ENCODE measurements at regions not wholly inside any gene's neighbourhood (a gene's known extent, or its start where the extent isn't known, plus 50 kb on each side); places are given as distances from the start of the nearest gene placed in this dataset.

DNA sequence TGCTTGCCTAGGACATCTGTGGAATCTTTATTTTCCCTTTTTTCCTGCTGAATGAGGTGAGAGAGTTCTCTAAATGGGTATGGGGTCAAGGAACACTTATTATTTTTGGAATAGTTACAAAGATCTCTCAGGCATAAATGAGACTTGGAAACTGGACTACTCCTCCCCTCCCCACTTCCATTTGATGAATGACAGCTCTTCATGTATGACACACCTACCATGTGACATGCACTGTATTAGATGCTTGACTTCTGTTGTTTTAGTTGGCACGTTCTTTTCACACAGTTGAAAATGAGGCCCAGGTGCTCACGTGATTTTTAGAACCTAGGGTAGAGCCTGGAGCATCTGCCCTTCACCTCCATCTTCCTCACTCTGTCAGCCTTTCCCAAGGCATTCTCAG is 62.4 kb downstream of the VCPKMT start:
- Histone ChIP-seq H3K4me3 (no peak overlapping the region), H3K9me3 (no peaks in the 10 kb centered on the region), H3K27me3 (replicated peaks; ENCODE audit: insufficient read depth) (no peaks in the 10 kb centered on the region), H3K27ac (no peak overlapping the region), H3K36me3 (no peaks in the 10 kb centered on the region), H3K4me1 (ENCODE audit: control insufficient read depth in 1 of 2, low read depth in 2 of 2) (no peaks in the 10 kb centered on the region)
- DNase-seq (ENCODE audit: low spot score): no peak
- TF ChIP-seq, protein P1, sequence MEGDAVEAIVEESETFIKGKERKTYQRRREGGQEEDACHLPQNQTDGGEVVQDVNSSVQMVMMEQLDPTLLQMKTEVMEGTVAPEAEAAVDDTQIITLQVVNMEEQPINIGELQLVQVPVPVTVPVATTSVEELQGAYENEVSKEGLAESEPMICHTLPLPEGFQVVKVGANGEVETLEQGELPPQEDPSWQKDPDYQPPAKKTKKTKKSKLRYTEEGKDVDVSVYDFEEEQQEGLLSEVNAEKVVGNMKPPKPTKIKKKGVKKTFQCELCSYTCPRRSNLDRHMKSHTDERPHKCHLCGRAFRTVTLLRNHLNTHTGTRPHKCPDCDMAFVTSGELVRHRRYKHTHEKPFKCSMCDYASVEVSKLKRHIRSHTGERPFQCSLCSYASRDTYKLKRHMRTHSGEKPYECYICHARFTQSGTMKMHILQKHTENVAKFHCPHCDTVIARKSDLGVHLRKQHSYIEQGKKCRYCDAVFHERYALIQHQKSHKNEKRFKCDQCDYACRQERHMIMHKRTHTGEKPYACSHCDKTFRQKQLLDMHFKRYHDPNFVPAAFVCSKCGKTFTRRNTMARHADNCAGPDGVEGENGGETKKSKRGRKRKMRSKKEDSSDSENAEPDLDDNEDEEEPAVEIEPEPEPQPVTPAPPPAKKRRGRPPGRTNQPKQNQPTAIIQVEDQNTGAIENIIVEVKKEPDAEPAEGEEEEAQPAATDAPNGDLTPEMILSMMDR (IDR thresholded peaks at IDR 0.05): no peak
- no peak for ATAC-seq (ENCODE audit: insufficient number of reproducible peaks, low FRiP score, low read depth)

DNA sequence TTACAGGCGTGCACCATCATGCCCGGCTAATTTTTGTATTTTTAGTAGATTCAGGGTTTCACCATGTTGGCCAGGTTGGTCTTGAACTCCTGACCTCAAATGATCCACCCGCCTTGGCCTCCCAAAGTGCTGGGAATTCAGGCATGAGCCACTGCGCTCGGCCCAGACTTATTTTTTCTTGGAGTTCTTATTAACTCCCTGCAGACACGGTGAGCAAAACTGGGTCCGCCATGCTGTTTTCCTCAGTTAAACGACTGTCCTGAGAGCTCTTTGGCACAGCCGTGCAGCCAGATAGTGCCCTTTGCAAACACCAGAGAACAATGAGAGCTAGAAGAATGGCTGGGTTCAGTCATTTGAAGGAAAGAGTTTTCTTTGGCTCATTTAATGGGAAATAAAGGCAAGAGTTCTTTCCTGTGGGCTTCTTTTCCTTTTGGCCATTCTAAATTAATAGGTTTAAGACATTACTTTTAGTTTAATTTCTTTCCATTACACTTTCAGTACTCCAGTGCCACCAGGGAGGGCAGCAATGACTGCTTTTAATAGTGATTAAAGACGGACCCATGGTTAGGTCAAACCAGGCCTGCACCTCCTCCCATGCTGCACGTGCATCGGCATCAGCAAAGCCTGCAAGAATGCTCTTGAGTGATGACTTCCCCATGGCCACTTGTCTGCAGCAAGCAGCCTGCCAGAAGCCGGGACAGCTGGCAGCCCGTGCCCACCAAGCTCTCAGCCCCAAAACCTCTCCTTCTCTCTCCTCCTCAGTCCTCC is 60.7 kb downstream of the VCPKMT start:
- Histone ChIP-seq H3K36me3 (no peaks in the 10 kb centered on the region), H3K4me3 (no peak overlapping the region), H3K4me1 (ENCODE audit: control insufficient read depth in 1 of 2, low read depth in 2 of 2) (peaks cover 10 to 12% of the 10 kb centered on the region in 2 donors), H3K27me3 (replicated peaks; ENCODE audit: insufficient read depth) (no peaks in the 10 kb centered on the region), H3K9me3 (no peaks in the 10 kb centered on the region), H3K27ac (no peak overlapping the region)
- no peak for ATAC-seq (ENCODE audit: insufficient number of reproducible peaks, low FRiP score, low read depth)
- TF ChIP-seq, protein P1 (IDR thresholded peaks at IDR 0.05): no peak
- no peak for DNase-seq (ENCODE audit: low spot score)

DNA sequence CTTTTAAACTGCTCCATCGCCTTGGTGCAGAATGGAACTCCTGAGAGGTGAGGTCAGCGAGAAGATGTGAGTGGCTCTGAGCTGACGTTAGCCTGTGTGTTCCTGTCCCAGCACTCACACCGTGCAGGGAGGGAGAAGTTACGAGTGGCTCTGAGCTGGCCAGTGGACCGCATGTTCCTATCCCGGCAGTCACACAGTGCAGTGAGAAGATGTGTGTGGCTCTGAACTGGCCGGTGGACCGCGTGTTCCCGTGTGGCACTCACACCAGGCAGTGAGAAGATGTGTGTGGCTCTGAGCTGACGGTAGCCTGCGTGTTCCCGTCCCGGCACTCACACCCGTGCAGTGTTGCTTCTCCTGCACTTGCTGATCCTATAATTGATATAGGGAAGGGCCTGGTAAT is 59.9 kb downstream of the VCPKMT start:
- Histone ChIP-seq H3K9me3 (no peaks in the 10 kb centered on the region), H3K27ac (no peak overlapping the region), H3K36me3 (no peaks in the 10 kb centered on the region), H3K4me1 (ENCODE audit: control insufficient read depth in 1 of 2, low read depth in 2 of 2) (peaks cover 14 to 20% of the 10 kb centered on the region in 2 donors), H3K27me3 (replicated peaks; ENCODE audit: insufficient read depth) (no peaks in the 10 kb centered on the region), H3K4me3 (no peak overlapping the region)
- DNase-seq (ENCODE audit: low spot score): no peak
- no peak for ATAC-seq (ENCODE audit: insufficient number of reproducible peaks, low FRiP score, low read depth)
- TF ChIP-seq, protein P1 (IDR thresholded peaks at IDR 0.05): no peak

DNA sequence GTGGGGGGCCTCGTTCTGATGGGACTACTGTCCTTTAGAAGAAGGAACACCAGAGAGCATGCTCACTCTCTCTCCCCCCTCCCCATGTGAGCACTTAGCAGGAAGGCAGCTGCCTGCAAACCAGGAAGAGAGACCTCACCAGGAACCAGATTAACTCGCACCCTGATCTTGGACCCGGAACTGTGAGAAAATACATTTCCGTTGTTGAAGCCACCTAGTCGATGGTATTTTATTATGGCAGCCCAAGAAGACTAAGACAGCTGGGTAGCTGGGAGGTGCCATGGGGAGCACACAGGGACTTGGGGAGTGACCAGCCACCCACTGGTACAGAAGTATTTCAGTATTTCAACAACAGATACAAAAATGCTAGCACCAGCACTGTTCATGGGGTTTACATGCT is 59.0 kb downstream of the VCPKMT start:
- DNase-seq (ENCODE audit: low spot score): no peak
- ATAC-seq (ENCODE audit: insufficient number of reproducible peaks, low FRiP score, low read depth): no peak
- Histone ChIP-seq H3K27ac (no peak overlapping the region), H3K4me3 (no peak overlapping the region), H3K27me3 (replicated peaks; ENCODE audit: insufficient read depth) (no peaks in the 10 kb centered on the region), H3K4me1 (ENCODE audit: control insufficient read depth in 1 of 2, low read depth in 2 of 2) (peaks cover 23 to 29% of the 10 kb centered on the region in 2 donors), H3K36me3 (no peaks in the 10 kb centered on the region), H3K9me3 (no peaks in the 10 kb centered on the region)
- TF ChIP-seq, protein P1 (IDR thresholded peaks at IDR 0.05): no peak

DNA sequence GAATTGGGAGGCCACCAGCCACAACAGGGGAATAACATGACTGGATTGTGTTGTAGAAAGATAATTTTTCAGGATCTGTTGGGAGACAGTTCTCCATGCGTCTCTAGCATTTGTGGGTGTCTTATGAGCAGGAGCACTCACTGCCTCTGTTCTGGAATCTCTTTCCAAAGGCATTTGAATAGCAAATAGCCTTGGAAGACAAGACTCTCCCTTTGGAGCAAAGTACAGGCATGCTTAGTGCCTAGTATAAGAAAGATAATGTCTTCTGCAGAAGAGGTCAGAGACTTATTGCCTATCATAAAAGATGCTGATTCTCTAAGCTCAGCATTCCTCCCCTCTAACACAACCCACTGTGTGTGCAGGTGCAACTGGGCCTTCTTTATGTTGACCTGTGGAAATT is 58.3 kb downstream of the VCPKMT start:
- TF ChIP-seq, protein P1 (IDR thresholded peaks at IDR 0.05): no peak
- ATAC-seq (ENCODE audit: insufficient number of reproducible peaks, low FRiP score, low read depth) (no peak), DNase-seq (ENCODE audit: low spot score) (no peak)
- Histone ChIP-seq H3K36me3 (no peaks in the 10 kb centered on the region), H3K27ac (no peak overlapping the region), H3K9me3 (no peaks in the 10 kb centered on the region), H3K4me3 (no peak overlapping the region), H3K27me3 (replicated peaks; ENCODE audit: insufficient read depth) (no peaks in the 10 kb centered on the region), H3K4me1 (ENCODE audit: control insufficient read depth in 1 of 2, low read depth in 2 of 2) (peaks cover 28 to 37% of the 10 kb centered on the region in 2 donors)
